ENCODE measurements at regions not wholly inside any gene's neighbourhood (a gene's known extent, or its start where the extent isn't known, plus 50 kb on each side); places are given as distances from the start of the nearest gene placed in this dataset.

DNA sequence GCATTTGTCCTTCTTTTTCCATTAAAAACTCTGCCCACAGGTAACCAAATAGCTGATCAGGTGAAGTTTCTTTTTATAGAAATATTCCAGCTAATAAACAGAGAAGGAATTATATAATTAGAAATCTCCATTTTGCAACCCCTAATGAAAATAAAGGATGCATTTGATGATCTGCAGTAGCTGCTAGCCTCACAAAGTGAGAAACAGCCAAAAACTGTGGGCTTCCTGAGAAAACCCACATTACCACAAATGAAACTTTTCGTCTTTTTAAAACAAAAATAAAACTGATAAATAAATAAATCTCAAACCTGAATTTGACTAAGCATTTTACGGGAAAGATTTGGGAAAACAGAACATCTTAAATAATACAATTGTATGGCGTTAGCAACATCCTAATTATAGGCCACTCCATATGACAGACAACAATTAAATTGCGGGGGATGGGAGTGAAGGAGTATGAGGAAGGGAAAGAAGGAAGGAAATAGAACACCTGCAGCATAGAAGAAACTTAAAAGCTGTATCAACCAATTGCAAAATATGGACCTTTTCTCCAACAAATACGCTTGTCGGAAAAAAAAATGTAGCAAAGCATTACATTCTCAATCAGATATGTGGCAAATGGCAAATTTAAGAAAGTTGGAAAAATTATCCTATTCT is 283.0 kb upstream of the ITGA1 start:
- no peak for FAIRE-seq

DNA sequence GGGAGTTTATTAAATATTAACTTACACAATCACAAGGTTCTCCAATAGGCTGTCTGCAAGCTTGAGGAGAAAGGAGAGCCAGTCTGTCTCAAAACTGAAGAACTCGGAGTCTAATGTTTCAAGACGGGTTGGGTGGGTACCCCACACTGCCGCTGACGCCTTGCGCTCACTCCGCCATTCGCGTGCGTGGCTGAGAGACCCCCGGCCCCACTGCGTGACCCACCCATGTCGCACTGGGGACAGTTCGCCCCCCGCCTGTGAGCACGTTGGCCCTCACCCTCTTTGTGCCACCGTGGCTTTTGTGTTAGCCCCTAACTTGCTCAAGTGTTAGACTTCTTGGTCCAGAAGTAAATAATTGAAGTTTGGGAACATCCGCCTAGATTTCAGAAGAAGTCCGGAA is 270.0 kb upstream of the ITGA1 start:
- no peak for FAIRE-seq

DNA sequence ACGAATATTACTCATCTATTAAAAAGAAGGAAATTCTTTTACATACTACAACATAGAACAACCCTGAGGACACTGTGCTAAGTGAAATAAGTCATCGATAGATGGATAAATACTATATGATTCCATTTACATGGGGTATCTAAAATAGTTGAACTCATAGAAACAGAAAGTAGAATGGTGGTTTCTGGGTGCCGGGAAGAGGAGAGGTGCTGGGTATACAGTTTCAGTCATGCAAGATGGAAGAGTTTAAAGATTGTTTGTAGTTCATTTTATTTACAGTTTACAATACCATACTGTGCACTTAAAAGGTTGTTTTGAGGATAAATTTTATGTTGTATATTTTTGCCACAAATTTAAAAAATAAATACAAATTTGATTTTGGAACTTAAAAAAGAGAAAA is 267.5 kb upstream of the ITGA1 start:
- no peak for FAIRE-seq

DNA sequence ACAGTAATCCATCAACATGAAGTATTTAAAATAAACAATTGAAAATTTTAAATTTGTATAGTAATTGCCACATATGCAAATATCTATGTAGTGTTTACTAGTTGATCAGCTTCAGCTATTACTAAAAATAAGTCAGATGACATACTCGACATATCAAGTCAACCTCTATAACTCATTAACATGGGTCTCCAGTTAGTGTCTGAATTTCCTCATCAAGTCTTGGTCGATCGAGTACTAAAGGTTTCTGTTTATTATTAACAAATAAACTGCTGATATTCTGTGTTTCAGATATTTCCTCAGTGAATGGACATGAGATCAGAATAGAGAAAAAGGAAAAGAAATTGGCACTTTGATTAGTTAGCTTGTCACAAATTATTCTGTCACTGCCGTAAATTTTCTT is 266.5 kb upstream of the ITGA1 start:
- FAIRE-seq: no peak

- FAIRE-seq: no peak
Observed at GRCh38 chr5:52523701-52524100, 264.0 kb upstream of the ITGA1 start.

DNA sequence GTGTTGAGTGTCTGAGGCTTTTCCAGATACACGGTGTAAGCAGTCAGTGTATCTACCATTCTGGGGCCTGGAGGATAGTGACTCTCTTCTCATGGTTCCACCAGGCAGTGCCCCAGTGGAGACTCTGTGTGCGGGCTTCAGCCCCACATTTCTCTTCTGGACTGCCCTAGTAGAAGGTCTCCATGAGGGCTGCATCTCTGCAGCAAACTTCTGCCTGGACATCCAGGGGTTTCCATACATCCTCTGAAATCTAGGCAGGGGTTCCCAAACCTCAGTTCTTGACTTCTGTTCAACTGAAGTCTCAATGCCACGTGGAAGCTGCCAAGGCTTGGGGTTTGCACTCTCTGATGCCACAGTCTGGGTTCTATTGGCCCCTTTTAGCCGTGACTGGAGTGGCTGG is 256.6 kb upstream of the ITGA1 start:
- FAIRE-seq: no peak

- FAIRE-seq: no peak
Observed at GRCh38 chr5:52543594-52543993, 244.1 kb upstream of the ITGA1 start.

- no peak for FAIRE-seq
Observed at GRCh38 chr5:52544738-52545137, 243.0 kb upstream of the ITGA1 start.

- FAIRE-seq: no peak
Observed at GRCh38 chr5:52554293-52554692, 233.4 kb upstream of the ITGA1 start.

- no peak for FAIRE-seq
Observed at GRCh38 chr5:52560366-52560765, 227.3 kb upstream of the ITGA1 start.

- FAIRE-seq: no peak
Observed at GRCh38 chr5:52562473-52562872, 225.2 kb upstream of the ITGA1 start.

DNA sequence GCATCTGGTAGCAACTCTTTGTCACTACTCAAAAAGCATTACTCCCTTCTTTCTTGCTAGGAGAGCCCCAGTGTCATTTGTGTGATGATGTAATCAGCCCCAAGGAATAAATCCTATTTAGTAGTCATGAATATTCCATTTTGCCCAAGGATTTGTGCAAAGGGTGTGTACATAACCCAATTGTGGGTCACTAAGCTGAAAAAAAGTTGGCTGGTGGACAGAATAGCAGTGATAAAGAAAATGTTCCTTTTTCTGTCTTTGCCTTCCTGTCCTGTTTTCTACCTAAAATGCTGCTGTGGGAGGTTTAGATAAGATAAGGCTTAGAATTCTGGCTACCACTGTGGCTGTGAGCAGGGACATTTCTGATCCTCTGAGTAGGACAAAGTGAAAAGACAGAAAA is 223.1 kb upstream of the ITGA1 start:
- FAIRE-seq: no peak

GRCh38 chr5:52577546-52577945 is 210.2 kb upstream of the ITGA1 start:
- FAIRE-seq: no peak

DNA sequence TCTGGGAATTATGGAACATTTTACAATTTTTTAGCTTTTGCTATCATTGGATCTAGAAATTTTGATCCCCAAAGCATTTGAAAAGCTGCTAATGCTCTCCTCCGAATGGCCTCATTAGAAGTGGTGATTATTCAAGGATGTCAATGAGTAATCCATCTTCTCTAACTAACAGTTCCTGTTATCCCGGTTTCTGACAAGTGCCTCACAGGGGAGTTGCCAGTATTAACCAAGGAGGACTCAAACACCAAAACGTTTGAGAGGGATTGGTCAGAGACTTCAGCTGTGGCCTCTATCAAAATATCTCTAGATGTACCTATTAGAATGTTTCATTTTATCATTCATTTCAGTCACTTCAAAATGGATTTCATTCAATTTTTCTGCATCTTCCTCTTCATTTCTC is 208.3 kb upstream of the ITGA1 start:
- no peak for FAIRE-seq

DNA sequence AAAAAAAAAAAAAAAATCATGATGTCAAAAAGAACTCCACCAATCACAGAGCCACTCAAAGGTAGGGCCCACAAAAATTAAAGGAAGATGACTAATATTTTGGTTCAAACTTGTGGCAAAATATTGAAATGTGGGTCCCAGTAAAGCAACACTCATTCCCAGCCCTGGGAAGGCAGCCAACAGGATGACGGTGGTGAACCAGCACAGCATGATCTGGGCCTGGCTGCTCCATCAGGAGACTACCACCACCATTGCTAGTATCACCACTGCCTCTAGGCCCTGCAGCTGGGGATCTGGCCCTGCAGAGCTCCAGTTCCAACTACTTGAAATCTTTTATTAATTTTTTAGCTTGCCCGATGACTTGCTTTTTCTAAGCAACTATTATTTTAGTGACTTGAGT is 206.8 kb upstream of the ITGA1 start:
- FAIRE-seq: no peak

DNA sequence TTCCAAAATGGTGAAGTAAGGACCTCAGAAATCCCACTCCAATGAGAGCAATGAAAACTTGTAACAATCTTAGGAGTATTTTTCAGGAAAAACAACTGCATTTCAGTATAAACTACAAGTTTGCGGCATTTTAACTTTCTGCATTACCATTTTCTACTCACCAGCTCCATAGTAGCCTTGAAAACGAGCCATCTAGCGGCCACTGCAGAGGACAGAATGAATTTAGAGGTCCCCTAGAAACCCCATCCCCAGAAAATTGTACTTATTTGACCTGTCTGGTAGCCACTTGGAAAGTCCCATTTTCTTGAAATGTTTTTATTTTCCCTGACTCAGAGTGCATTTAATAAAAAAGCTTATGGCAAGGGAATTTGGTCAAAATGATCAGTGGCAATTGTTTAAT is 205.4 kb upstream of the ITGA1 start:
- FAIRE-seq: no peak

- FAIRE-seq: no peak
Observed at GRCh38 chr5:52587131-52587530, 200.6 kb upstream of the ITGA1 start.

GRCh38 chr5:52597625-52598024 is 190.1 kb upstream of the ITGA1 start:
- no peak for FAIRE-seq

DNA sequence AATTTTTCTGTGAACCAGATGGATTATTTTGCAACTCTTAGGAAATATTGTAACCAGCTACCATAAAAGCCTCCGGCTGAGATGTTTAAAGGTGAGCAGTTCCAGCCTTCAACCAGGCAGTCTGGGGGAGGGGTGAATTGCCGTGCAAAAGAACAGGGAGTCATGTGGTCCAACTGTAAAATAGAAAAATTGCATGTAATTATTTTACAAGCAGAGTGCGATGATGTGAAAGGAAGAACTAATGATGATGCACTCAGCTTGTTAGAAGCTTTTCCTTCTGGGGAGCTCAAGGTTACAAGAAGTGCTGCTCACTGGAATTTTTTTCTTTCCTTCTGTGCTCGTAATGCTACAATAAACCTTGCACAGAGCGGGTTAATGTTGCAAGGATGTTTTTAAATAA is 188.7 kb upstream of the ITGA1 start:
- no peak for FAIRE-seq

DNA sequence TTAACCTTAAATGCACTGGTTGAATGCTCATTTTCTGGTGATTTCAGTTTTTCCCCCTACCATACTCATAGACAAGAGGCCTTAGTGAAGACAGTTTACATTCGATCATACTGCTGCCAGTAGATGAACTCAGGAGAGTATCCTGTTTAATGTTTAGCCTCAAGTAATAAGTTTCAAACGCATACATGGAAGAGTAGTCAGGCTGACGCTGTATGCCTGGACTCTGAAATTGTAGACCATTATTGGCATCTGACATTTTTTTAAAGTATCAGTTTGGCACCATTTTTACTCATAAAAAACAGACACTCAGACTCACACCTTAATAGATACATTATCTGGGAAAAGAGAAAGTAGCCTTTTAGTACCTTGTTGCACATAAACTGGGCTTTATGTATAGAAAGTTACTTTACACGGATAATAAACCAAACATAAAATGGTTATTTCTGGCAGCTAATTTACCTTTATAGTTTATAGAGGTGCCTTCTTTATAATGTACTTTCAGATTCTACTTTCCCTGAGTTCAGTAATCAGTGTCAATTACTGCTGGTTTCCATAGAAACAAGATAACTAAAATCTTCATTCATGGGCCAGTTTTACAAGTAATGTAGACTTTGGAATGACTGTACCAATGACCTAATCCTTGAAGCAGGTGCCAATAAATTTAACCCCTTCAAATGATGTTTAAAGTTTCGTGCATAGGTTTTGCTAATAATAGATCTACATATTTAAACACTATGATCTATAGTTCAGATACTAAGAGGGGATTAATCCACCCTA is 183.8 kb upstream of the ITGA1 start:
- no peak for FAIRE-seq

- no peak for FAIRE-seq
Observed at GRCh38 chr5:52605317-52606313, 182.1 kb upstream of the ITGA1 start.

DNA sequence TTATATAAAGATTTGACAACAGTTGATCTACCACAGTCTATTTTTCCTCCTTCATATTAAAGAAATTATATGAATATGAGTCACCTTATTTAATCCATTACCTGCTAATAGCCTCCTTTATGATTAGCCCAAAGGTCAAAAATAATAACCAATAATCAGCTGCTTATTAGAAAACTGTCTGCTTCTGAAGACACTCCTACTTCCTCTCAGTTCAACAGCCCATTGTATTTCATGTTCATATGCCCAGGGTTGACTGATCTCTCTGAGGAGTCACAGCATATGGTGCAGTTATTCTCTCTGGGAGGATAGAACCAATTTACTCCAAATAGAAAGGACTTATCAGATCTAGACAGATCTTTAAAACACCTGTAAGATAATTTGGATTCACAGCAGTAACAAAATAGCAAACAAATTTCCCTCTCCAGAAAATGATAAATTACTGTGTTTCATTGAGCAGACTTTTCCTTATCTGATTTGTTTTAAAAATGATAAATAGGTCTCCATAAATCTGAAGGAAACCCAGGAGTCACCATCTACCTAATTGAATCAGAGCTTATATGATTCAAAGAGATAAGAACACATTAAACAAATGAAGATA is 180.4 kb upstream of the ITGA1 start:
- FAIRE-seq: no peak

DNA sequence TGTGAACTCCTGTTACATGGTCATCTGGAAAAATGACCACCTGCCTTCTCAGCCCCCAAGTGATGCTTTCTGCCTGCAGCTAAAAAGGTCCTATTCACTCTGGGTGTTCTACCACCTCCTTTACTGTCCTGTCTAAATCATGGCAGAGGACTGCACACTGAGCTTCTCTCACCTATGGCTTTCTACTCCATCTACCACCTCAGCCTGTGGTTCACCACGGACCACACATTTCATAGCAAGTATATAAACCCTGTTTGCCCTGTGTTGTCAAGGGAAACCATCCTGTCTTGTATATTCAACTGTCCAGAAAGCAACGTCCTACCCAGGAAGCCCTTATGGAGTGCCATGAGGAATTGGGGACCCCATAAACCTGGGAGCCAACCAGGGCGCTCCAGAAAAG is 167.4 kb upstream of the ITGA1 start:
- FAIRE-seq: no peak

Data from G401.6 (cell line).